Liver (tissue), 7 donors: ENCODE measurements at regions not wholly inside any gene's neighbourhood (a gene's known extent, or its start where the extent isn't known, plus 50 kb on each side); places are given as distances from the start of the nearest gene placed in this dataset.

ENCODE experiments used
- DNase-seq: peaks from one replicate; pipeline ENCODE4 v3.0.0-alpha.2; 2017; ENCODE audit warnings: low spot score
- H3K27ac ChIP-seq, 2 donors: one replicate each; pipeline ENCODE4 v1.7.0; 2013; ENCODE audit warnings: inconsistent platforms in 2 of 2, low read length in 2 of 2, control low read depth in 1 of 2, low read depth in 1 of 2, mild to moderate bottlenecking in 1 of 2
- H3K27me3 ChIP-seq, 4 donors: one replicate each; pipeline versions ENCODE4 v1.6.1 to v1.7.0; 2013; ENCODE audit warnings: low read length in 3 of 4, inconsistent platforms in 1 of 4, mild to moderate bottlenecking in 1 of 4, moderate library complexity in 1 of 4; ENCODE audit not compliant: control insufficient read depth in 4 of 4, insufficient read depth in 4 of 4
- H3K36me3 ChIP-seq, 4 donors: one replicate each; pipeline versions ENCODE4 v1.6.1 to v1.7.0; 2013; ENCODE audit warnings: low read length in 3 of 4, mild to moderate bottlenecking in 3 of 4, low read depth in 1 of 4, moderate library complexity in 1 of 4; ENCODE audit not compliant: control insufficient read depth in 4 of 4, insufficient read depth in 3 of 4
- H3K4me1 ChIP-seq, 4 donors: one replicate each; pipeline versions ENCODE4 v1.6.1 to v1.7.0; 2013; ENCODE audit warnings: low read length in 3 of 4, mild to moderate bottlenecking in 3 of 4, moderate library complexity in 1 of 4; ENCODE audit not compliant: control insufficient read depth in 4 of 4, insufficient read depth in 4 of 4
- H3K4me3 ChIP-seq, 3 donors: one replicate each; pipeline versions ENCODE4 v1.6.1 to v1.7.0; 2013; ENCODE audit warnings: low read length in 3 of 3, control low read depth in 1 of 3, low read depth in 1 of 3, mild to moderate bottlenecking in 1 of 3
- H3K9ac ChIP-seq, 2 donors: one replicate each; pipeline ENCODE4 v1.7.0; 2013; ENCODE audit warnings: low read length in 2 of 2, mild to moderate bottlenecking in 2 of 2, moderate library complexity in 2 of 2, control low read depth in 1 of 2, low read depth in 1 of 2
- H3K9me3 ChIP-seq, 4 donors: one replicate each; pipeline versions ENCODE4 v1.6.1 to v1.7.0; 2013; ENCODE audit warnings: low read length in 3 of 4; ENCODE audit not compliant: control insufficient read depth in 4 of 4
- EGR1 ChIP-seq, 2 donors: IDR thresholded peaks; 2 replicates each; pipeline ENCODE4 v1.6.1; 2016 to 2018; ENCODE audit warnings: antibody characterized with exemption in 2 of 2, low read depth in 2 of 2
- FOXA2 ChIP-seq: IDR thresholded peaks from 2 replicates; pipeline ENCODE4 v1.6.1; 2016; ENCODE audit warnings: antibody characterized with exemption
- GABPA ChIP-seq, 2 donors: IDR thresholded peaks in 1 of 2; conservative IDR thresholded peaks in 1 of 2; 2 replicates each; pipeline ENCODE4 v1.6.1; 2016; ENCODE audit warnings: antibody characterized with exemption in 2 of 2, mild to moderate bottlenecking in 1 of 2, moderate library complexity in 1 of 2
- HNF4A ChIP-seq, 2 donors: conservative IDR thresholded peaks; 2 replicates each; pipeline ENCODE4 v1.6.1; 2016; ENCODE audit warnings: antibody characterized with exemption in 2 of 2, mild to moderate bottlenecking in 2 of 2
- HNF4G ChIP-seq: IDR thresholded peaks from 2 replicates; pipeline ENCODE4 v1.6.1; 2016; ENCODE audit warnings: antibody characterized with exemption
- JUND ChIP-seq, 2 donors: IDR thresholded peaks; 2 replicates each; pipeline ENCODE4 v1.6.1; 2016; ENCODE audit warnings: antibody characterized with exemption in 2 of 2
- MAX ChIP-seq: IDR thresholded peaks from 2 replicates; pipeline ENCODE4 v1.6.1; 2016; ENCODE audit warnings: antibody characterized with exemption
- NR2F2 ChIP-seq: IDR thresholded peaks from 2 replicates; pipeline ENCODE4 v1.6.1; 2016; ENCODE audit warnings: antibody characterized with exemption
- RAD21 ChIP-seq, 2 donors: IDR thresholded peaks; 2 replicates each; pipeline ENCODE4 v1.6.1; 2016; ENCODE audit warnings: antibody characterized with exemption in 2 of 2, mild to moderate bottlenecking in 2 of 2
- REST ChIP-seq: IDR thresholded peaks from 2 replicates; pipeline ENCODE4 v1.6.1; 2016; ENCODE audit warnings: antibody characterized with exemption, mild to moderate bottlenecking
- RXRA ChIP-seq, 2 donors: IDR thresholded peaks; 2 replicates each; pipeline ENCODE4 v1.6.1; 2017 to 2018; ENCODE audit warnings: antibody characterized with exemption in 2 of 2, mild to moderate bottlenecking in 1 of 2
- SP1 ChIP-seq: IDR thresholded peaks from 2 replicates; pipeline ENCODE4 v1.6.1; 2018; ENCODE audit warnings: antibody characterized with exemption, mild to moderate bottlenecking
- TAF1 ChIP-seq: conservative IDR thresholded peaks from 2 replicates; pipeline ENCODE4 v1.6.1; 2016; ENCODE audit warnings: antibody characterized with exemption, mild to moderate bottlenecking
- YY1 ChIP-seq: IDR thresholded peaks from 2 replicates; pipeline ENCODE4 v1.6.1; 2016; ENCODE audit warnings: antibody characterized with exemption, mild to moderate bottlenecking
- ZBTB33 ChIP-seq: IDR thresholded peaks from 2 replicates; pipeline ENCODE4 v1.6.1; 2016; ENCODE audit warnings: antibody characterized with exemption
- WGBS: extraction: QIAGEN DNeasy Blood & Tissue Kit; methylation state at CpG from one replicate; pipeline ENCODE4 v1.1.7; 2013; 5-methylcytosine and 5-hydroxymethylcytosine counted together
- donor health status: healthy.
- donor health status: healthy.
- donor health status: healthy.
- donor health status: healthy.

GRCh38 chr16:63201851-63202250 lies 1165.6 kb upstream of the CDH8 start:
- TF ChIP-seq MAX (no peak), FOXA2 (no peak), ZBTB33 (no peak), GABPA (IDR thresholded peaks at IDR 0.05 in 1 of 2, conservative IDR thresholded peaks at IDR 0.05 in 1 of 2) (no peak), NR2F2 (no peak)
- no peak overlapping the region for H3K27ac ChIP-seq

GRCh38 chr16:63200940-63201339 lies 1164.7 kb upstream of the CDH8 start:
- Histone ChIP-seq H3K4me1 (no peaks in the 10 kb centered on the region), H3K9ac (no peak overlapping the region), H3K27me3 (no peaks in the 10 kb centered on the region), H3K36me3 (no peaks in the 10 kb centered on the region), H3K4me3 (no peak overlapping the region), H3K9me3 (no peaks in the 10 kb centered on the region), H3K27ac (no peak overlapping the region)
- DNase-seq: no peak
- WGBS: 78% methylated on average over 2 of the region's 2 CpGs
- TF ChIP-seq FOXA2 (no peak), ZBTB33 (no peak), YY1 (no peak), MAX (no peak), EGR1 (IDR thresholded peaks at IDR 0.05; ENCODE audit: low read depth in 2 of 2) (no peak), SP1 (no peak), TAF1 (no peak), RXRA (IDR thresholded peaks at IDR 0.05) (no peak), HNF4A (conservative IDR thresholded peaks at IDR 0.05) (no peak), HNF4G (no peak), JUND (IDR thresholded peaks at IDR 0.05) (no peak), REST (no peak), RAD21 (IDR thresholded peaks at IDR 0.05) (no peak)

More at GRCh38 chr16:63201851-63202250, 1165.6 kb upstream of the CDH8 start:
- Histone ChIP-seq H3K27me3 (no peaks in the 10 kb centered on the region), H3K9ac (no peak overlapping the region), H3K4me1 (no peaks in the 10 kb centered on the region), H3K36me3 (no peaks in the 10 kb centered on the region), H3K4me3 (no peak overlapping the region), H3K9me3 (no peaks in the 10 kb centered on the region)
- no peak for DNase-seq
